Stomach (tissue), 8 donors: ENCODE measurements at regions not wholly inside any gene's neighbourhood (a gene's known extent, or its start where the extent isn't known, plus 50 kb on each side); places are given as distances from the start of the nearest gene placed in this dataset.
A peak's percentile ranks its signal among the peaks of the same experiment; 100 is the strongest.

ENCODE experiments used
- DNase-seq, 2 donors: peaks; one replicate each; pipeline versions ENCODE4 v3.0.0 to v3.0.0-alpha.2; 2013 to 2019
- H3K27ac ChIP-seq, 5 donors: fragments of 200-600 bp in 4 of 5; sonication (generic) in 4 of 5; one replicate each; pipeline ENCODE4 v1.5.1; 2013 to 2019; ENCODE audit warnings: mild to moderate bottlenecking in 1 of 5, moderate library complexity in 1 of 5
- H3K27me3 ChIP-seq, 3 donors: fragments of 200-600 bp; sonication (generic); one replicate each; pipeline ENCODE4 v1.5.1; 2017 to 2019; ENCODE audit warnings: mixed run types in 1 of 3
- H3K36me3 ChIP-seq, 4 donors: fragments of 200-600 bp; sonication (generic); 1 replicate in 3 of 4; 2 replicates in 1 of 4; pipeline ENCODE4 v1.5.1; 2016 to 2019
- H3K4me1 ChIP-seq, 4 donors: fragments of 200-600 bp; sonication (generic); one replicate each; pipeline ENCODE4 v1.5.1; 2016 to 2019
- H3K4me3 ChIP-seq, 4 donors: fragments of 200-600 bp; sonication (generic) in 3 of 4; one replicate each; pipeline ENCODE4 v1.5.1; 2016 to 2019; ENCODE audit warnings: mild to moderate bottlenecking in 1 of 4
- H3K9me3 ChIP-seq, 4 donors: fragments of 200-600 bp; sonication (generic); one replicate each; pipeline ENCODE4 v1.5.1; 2016 to 2019
- CTCF ChIP-seq, 7 experiments: fragments of 450-650 bp in 4 of 7; fragments of 200-600 bp in 3 of 7; sonication (generic) in 3 of 7; IDR thresholded peaks; one replicate each; pipeline ENCODE4 v1.5.1; 2016 to 2019; ENCODE audit warnings: antibody characterized with exemption in 7 of 7, control low read depth in 2 of 7, mild to moderate bottlenecking in 1 of 7
- EP300 ChIP-seq: sonication (generic); formaldehyde crosslinking; IDR thresholded peaks from one replicate; pipeline ENCODE4 v1.6.1; 2017; ENCODE audit warnings: antibody characterized with exemption
- POLR2A ChIP-seq, 4 donors: fragments of 450-650 bp; IDR thresholded peaks; one replicate each; pipeline ENCODE4 v1.6.1; 2016; ENCODE audit warnings: antibody characterized with exemption in 4 of 4, control low read depth in 2 of 4, mild to moderate bottlenecking in 1 of 4, moderate library complexity in 1 of 4
- POLR2AphosphoS5 ChIP-seq, 3 donors: sonication (generic); formaldehyde crosslinking; IDR thresholded peaks; one replicate each; pipeline ENCODE4 v1.6.1; 2016; ENCODE audit warnings: antibody characterized with exemption in 3 of 3
- WGBS, 5 donors: extraction: QIAGEN DNeasy Blood & Tissue Kit in 3 of 5; methylation state at CpG; one replicate each; pipeline versions ENCODE4 v1.1.5 to v1.1.7; 2013 to 2018; 5-methylcytosine and 5-hydroxymethylcytosine counted together
- intact Hi-C: fragments of 100-400 bp; cut with DNase I; formaldehyde crosslinking; loops from one replicate; pipeline ENCODE4 v1.15.1; 2023; ENCODE audit warnings: low total_unique reads
- donor health status: healthy with polysubstance abuse.
- donor health status: Bipolar disorder and iron deficiency.
- donor health status: healthy.

GRCh38 chr6:100165442-100165841 is 171.4 kb upstream of the MCHR2 start:
- DNase-seq, result no peak
- peaks cover 0 to 6% (median 0%) of the 10 kb centered on the region in 3 donors for H3K27me3 ChIP-seq
- no peak overlapping the region for H3K4me3 ChIP-seq
- TF ChIP-seq EP300, result no peak
- TF ChIP-seq CTCF (IDR thresholded peaks at IDR 0.05), result no peak
- TF ChIP-seq POLR2A (IDR thresholded peaks at IDR 0.05), result no peak
- no peak for TF ChIP-seq POLR2AphosphoS5 (IDR thresholded peaks at IDR 0.05)
- no peaks in the 10 kb centered on the region for H3K4me1 ChIP-seq
- intact Hi-C loops, result no loop called here
- no peak overlapping the region for H3K27ac ChIP-seq
- no peaks in the 10 kb centered on the region for H3K36me3 ChIP-seq
- H3K9me3 ChIP-seq, result no peaks in the 10 kb centered on the region

- TF ChIP-seq EP300 (no peak), CTCF (IDR thresholded peaks at IDR 0.05) (no peak), POLR2AphosphoS5 (IDR thresholded peaks at IDR 0.05) (no peak), POLR2A (IDR thresholded peaks at IDR 0.05) (no peak)
- WGBS, 5 donors, result 23 to 37% (median 35%) methylated on average over 5 of the region's 5 CpGs
- no peak overlapping the region for H3K27ac ChIP-seq
- H3K9me3 ChIP-seq, result no peaks in the 10 kb centered on the region
- no peak for DNase-seq
- intact Hi-C loops, result no loop called here
- peaks cover 0 to 6% (median 0%) of the 10 kb centered on the region in 3 donors for H3K27me3 ChIP-seq
- no peaks in the 10 kb centered on the region for H3K4me1 ChIP-seq
- H3K4me3 ChIP-seq, result no peak overlapping the region
- no peaks in the 10 kb centered on the region for H3K36me3 ChIP-seq
These were observed 169.0 kb upstream of the MCHR2 start for GRCh38 chr6:100163035-100163434.

- H3K27ac ChIP-seq, result no peak overlapping the region
- no peaks in the 10 kb centered on the region for H3K9me3 ChIP-seq
- H3K36me3 ChIP-seq, result no peaks in the 10 kb centered on the region
- TF ChIP-seq POLR2AphosphoS5 (IDR thresholded peaks at IDR 0.05), result no peak
- no peak for TF ChIP-seq EP300
- TF ChIP-seq CTCF (IDR thresholded peaks at IDR 0.05), result no peak
- no peak for TF ChIP-seq POLR2A (IDR thresholded peaks at IDR 0.05)
- H3K4me3 ChIP-seq, result no peak overlapping the region
- peaks cover 0 to 6% (median 0%) of the 10 kb centered on the region in 3 donors for H3K27me3 ChIP-seq
- intact Hi-C loops, result no loop called here
- no peaks in the 10 kb centered on the region for H3K4me1 ChIP-seq
- WGBS, 5 donors, result 73 to 85% (median 79%) methylated on average over 2 of the region's 2 CpGs
- no peak for DNase-seq
These were observed 167.9 kb upstream of the MCHR2 start for GRCh38 chr6:100161782-100162365.

GRCh38 chr6:100160930-100161329 is 166.9 kb upstream of the MCHR2 start:
- Histone ChIP-seq H3K4me1 (no peaks in the 10 kb centered on the region), H3K27me3 (peaks cover 0 to 6% (median 0%) of the 10 kb centered on the region in 3 donors), H3K4me3 (no peak overlapping the region), H3K9me3 (no peaks in the 10 kb centered on the region), H3K36me3 (no peaks in the 10 kb centered on the region), H3K27ac (no peak overlapping the region)
- intact Hi-C loops, result no loop called here
- no peak for TF ChIP-seq CTCF (IDR thresholded peaks at IDR 0.05)
- no peak for TF ChIP-seq POLR2A (IDR thresholded peaks at IDR 0.05)
- no peak for TF ChIP-seq POLR2AphosphoS5 (IDR thresholded peaks at IDR 0.05)
- TF ChIP-seq EP300, result no peak
- DNase-seq, result peak in 1 of 2 donors; percentile 13
- 34 to 60% (median 48%) methylated on average over 3 of the region's 3 CpGs for WGBS, 5 donors
